ENCODE measurements at regions not wholly inside any gene's neighbourhood (a gene's known extent, or its start where the extent isn't known, plus 50 kb on each side); places are given as distances from the start of the nearest gene placed in this dataset.

DNA sequence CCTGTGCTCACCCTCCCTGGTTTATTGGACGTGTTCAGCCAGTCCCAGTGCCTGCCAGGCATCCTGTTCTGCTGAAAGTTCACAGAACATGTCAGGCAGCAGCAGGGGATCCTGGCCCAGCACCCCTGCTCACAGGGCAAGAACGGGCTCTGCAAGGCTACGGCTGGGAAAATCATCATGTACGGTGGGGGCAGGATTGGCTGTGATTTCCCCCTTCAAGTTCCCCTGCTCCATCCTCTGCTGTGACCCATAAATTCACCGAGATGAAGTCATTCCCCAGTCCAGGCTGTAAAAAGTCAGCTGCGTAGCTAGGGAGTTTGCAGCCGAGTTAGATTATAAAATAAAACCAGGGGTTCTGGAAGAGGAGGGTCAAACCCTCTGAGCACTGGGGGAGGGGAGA lies 484.1 kb upstream of the ZMIZ1 start:
- H3K4me3 ChIP-seq (replicated peaks in 1 of 4; ENCODE audit: control extremely low read depth in 1 of 4, insufficient read depth in 1 of 4, low read depth in 3 of 4, low read length in 4 of 4): no peak overlapping the region
- DNase-seq (ENCODE audit: low read depth in 2 of 2): no peak
- no peak overlapping the region for H3K27ac ChIP-seq (ENCODE audit: insufficient read depth, low read length)
- peaks cover 3% of the 10 kb centered on the region for H4K20me1 ChIP-seq (ENCODE audit: control insufficient read depth, extremely low read depth, insufficient read depth, low read length)
- no peak overlapping the region for H3K9ac ChIP-seq (ENCODE audit: insufficient read depth, low read length)
- H3K79me2 ChIP-seq (ENCODE audit: control insufficient read depth, insufficient read depth, low read length): no peaks in the 10 kb centered on the region
- H3K27me3 ChIP-seq (ENCODE audit: control insufficient read depth, insufficient read depth, low read length): peaks cover 6% of the 10 kb centered on the region
- H3K4me2 ChIP-seq (ENCODE audit: extremely low read depth, insufficient read depth, low read length): no peak overlapping the region
- H2AFZ ChIP-seq (ENCODE audit: low read length): no peak overlapping the region
- H3K36me3 ChIP-seq (ENCODE audit: control insufficient read depth, insufficient read depth, low read length): no peaks in the 10 kb centered on the region
- H3K9me3 ChIP-seq (ENCODE audit: control insufficient read depth, insufficient read depth, low read depth, low read length): no peaks in the 10 kb centered on the region
- peaks cover 2% of the 10 kb centered on the region for H3K4me1 ChIP-seq (ENCODE audit: control insufficient read depth, extremely low read depth, insufficient read depth, low read length)
- TF ChIP-seq, protein P1, sequence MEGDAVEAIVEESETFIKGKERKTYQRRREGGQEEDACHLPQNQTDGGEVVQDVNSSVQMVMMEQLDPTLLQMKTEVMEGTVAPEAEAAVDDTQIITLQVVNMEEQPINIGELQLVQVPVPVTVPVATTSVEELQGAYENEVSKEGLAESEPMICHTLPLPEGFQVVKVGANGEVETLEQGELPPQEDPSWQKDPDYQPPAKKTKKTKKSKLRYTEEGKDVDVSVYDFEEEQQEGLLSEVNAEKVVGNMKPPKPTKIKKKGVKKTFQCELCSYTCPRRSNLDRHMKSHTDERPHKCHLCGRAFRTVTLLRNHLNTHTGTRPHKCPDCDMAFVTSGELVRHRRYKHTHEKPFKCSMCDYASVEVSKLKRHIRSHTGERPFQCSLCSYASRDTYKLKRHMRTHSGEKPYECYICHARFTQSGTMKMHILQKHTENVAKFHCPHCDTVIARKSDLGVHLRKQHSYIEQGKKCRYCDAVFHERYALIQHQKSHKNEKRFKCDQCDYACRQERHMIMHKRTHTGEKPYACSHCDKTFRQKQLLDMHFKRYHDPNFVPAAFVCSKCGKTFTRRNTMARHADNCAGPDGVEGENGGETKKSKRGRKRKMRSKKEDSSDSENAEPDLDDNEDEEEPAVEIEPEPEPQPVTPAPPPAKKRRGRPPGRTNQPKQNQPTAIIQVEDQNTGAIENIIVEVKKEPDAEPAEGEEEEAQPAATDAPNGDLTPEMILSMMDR (conservative IDR thresholded peaks at IDR 0.05 in 1 of 2, IDR thresholded peaks at IDR 0.05 in 1 of 2; ENCODE audit: low read depth in 1 of 2, low read length in 2 of 2): no peak
- TF ChIP-seq EZH2 (IDR thresholded peaks at IDR 0.05; ENCODE audit: low read length, missing control alignments): no peak

DNA sequence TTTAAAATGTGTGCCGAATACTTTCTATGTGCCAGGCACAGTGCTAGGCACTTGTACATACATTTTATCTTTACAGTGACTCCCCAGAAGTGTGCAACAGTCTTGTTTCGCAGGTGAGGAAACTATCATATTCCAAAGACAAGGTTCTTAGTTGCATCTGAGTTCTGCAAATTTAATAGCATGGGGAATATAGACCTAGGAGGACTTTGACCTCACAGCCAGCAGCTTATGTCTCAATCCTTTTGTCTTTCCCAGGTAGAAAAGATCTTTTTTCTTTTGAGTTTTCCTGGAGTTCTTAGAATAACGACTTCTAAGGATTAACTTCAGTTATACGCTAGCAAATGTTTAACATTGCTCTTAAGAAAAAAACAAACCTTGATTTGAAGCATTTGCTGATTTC lies 482.8 kb upstream of the ZMIZ1 start:
- DNase-seq (ENCODE audit: low read depth in 2 of 2): no peak
- H4K20me1 ChIP-seq (ENCODE audit: control insufficient read depth, extremely low read depth, insufficient read depth, low read length): peaks cover 3% of the 10 kb centered on the region
- TF ChIP-seq, protein P1 (conservative IDR thresholded peaks at IDR 0.05 in 1 of 2, IDR thresholded peaks at IDR 0.05 in 1 of 2; ENCODE audit: low read depth in 1 of 2, low read length in 2 of 2): no peak
- no peak for TF ChIP-seq EZH2 (IDR thresholded peaks at IDR 0.05; ENCODE audit: low read length, missing control alignments)
- H3K4me2 ChIP-seq (ENCODE audit: extremely low read depth, insufficient read depth, low read length): no peak overlapping the region
- peaks cover 2% of the 10 kb centered on the region for H3K4me1 ChIP-seq (ENCODE audit: control insufficient read depth, extremely low read depth, insufficient read depth, low read length)
- no peaks in the 10 kb centered on the region for H3K79me2 ChIP-seq (ENCODE audit: control insufficient read depth, insufficient read depth, low read length)
- no peak overlapping the region for H2AFZ ChIP-seq (ENCODE audit: low read length)
- no peaks in the 10 kb centered on the region for H3K9me3 ChIP-seq (ENCODE audit: control insufficient read depth, insufficient read depth, low read depth, low read length)
- H3K27ac ChIP-seq (ENCODE audit: insufficient read depth, low read length): no peak overlapping the region
- no peaks in the 10 kb centered on the region for H3K36me3 ChIP-seq (ENCODE audit: control insufficient read depth, insufficient read depth, low read length)
- H3K27me3 ChIP-seq (ENCODE audit: control insufficient read depth, insufficient read depth, low read length): peaks cover 6% of the 10 kb centered on the region
- no peak overlapping the region for H3K9ac ChIP-seq (ENCODE audit: insufficient read depth, low read length)
- no peak overlapping the region for H3K4me3 ChIP-seq (replicated peaks in 1 of 4; ENCODE audit: control extremely low read depth in 1 of 4, insufficient read depth in 1 of 4, low read depth in 3 of 4, low read length in 4 of 4)

DNA sequence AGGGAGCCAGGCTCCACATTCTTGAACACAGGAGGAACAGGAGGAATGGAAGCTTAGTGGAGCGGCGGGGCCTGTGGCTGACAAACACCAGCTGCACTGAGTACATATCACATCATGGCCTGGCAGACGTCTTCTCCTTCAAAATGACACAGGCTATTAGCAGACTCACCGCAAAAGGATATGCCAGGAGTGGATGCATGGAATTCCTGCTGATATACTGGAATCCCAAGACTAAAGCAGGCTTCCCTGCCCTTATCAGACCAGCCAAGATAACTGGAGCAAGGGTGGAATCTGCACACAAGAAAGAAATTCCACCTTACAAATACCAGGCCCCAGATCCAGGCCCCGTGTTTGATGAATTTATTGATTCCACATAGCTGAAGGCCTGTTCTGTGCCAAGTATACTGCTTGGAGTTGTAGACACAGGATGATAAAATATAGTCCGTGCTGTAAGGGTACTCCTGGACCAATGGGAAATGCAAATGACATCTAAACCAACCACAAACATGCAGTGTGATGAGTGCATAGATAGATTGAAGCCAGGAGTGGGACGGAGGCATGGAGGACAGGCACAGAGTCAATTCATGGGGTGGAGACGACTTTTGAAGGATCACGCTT lies 480.5 kb upstream of the ZMIZ1 start:
- Histone ChIP-seq H3K4me2 (ENCODE audit: extremely low read depth, insufficient read depth, low read length) (no peak overlapping the region), H3K9ac (ENCODE audit: insufficient read depth, low read length) (no peak overlapping the region), H3K4me3 (replicated peaks in 1 of 4; ENCODE audit: control extremely low read depth in 1 of 4, insufficient read depth in 1 of 4, low read depth in 3 of 4, low read length in 4 of 4) (no peak overlapping the region), H3K27ac (ENCODE audit: insufficient read depth, low read length) (no peak overlapping the region), H3K27me3 (ENCODE audit: control insufficient read depth, insufficient read depth, low read length) (peaks cover 3% of the 10 kb centered on the region), H3K4me1 (ENCODE audit: control insufficient read depth, extremely low read depth, insufficient read depth, low read length) (peaks cover 2% of the 10 kb centered on the region), H3K79me2 (ENCODE audit: control insufficient read depth, insufficient read depth, low read length) (no peaks in the 10 kb centered on the region), H3K36me3 (ENCODE audit: control insufficient read depth, insufficient read depth, low read length) (no peaks in the 10 kb centered on the region), H2AFZ (ENCODE audit: low read length) (no peak overlapping the region), H3K9me3 (ENCODE audit: control insufficient read depth, insufficient read depth, low read depth, low read length) (no peaks in the 10 kb centered on the region), H4K20me1 (ENCODE audit: control insufficient read depth, extremely low read depth, insufficient read depth, low read length) (peaks cover 3% of the 10 kb centered on the region)
- peak; percentile 87 to 98 for DNase-seq (ENCODE audit: low read depth in 2 of 2)
- TF ChIP-seq EZH2 (IDR thresholded peaks at IDR 0.05; ENCODE audit: low read length, missing control alignments): no peak
- TF ChIP-seq, protein P1 (conservative IDR thresholded peaks at IDR 0.05 in 1 of 2, IDR thresholded peaks at IDR 0.05 in 1 of 2; ENCODE audit: low read depth in 1 of 2, low read length in 2 of 2): no peak
